RWPE1 (cell line): ENCODE measurements at regions not wholly inside any gene's neighbourhood (a gene's known extent, or its start where the extent isn't known, plus 50 kb on each side); places are given as distances from the start of the nearest gene placed in this dataset.
"Not testable (repeated sequence)": the region's sequence is repeated elsewhere in the genome, so short reads cannot be mapped to it uniquely, and the experiment has no call there.

Source experiments
- CTCF ChIA-PET: fragments of 350-600 bp; sonication (Branson Sonifier 250); formaldehyde crosslinking; extraction: SDS; loops from one replicate; lab custom pipeline; 2021; lab: Yijun Ruan, JAX
- POLR2A ChIA-PET: fragments of 400-600 bp; formaldehyde crosslinking; extraction: SDS; loops from one replicate; lab custom pipeline; 2020; ENCODE audit warnings: antibody characterized with exemption; ENCODE audit not compliant: low non-redundant PET; lab: Yijun Ruan, JAX
- DNase-seq: peaks from one replicate; pipeline ENCODE4 v3.0.0; 2012; ENCODE audit warnings: low spot score
- H3K27ac ChIP-seq: fragments of 450-650 bp; 2 replicates; pipeline ENCODE4 v1.5.1; 2017
- CTCF ChIP-seq: fragments of 450-650 bp; conservative IDR thresholded peaks from 2 replicates; pipeline ENCODE4 v1.5.1; 2017; ENCODE audit warnings: low read depth, mild to moderate bottlenecking

GRCh38 chr2:7646661-7647060, 729.4 kb downstream of the RNF144A start:
- ChIA-PET CTCF (interaction anchor here (0.6 kb wide), 2 partner anchors 75 to 389 kb away, joined by 3 read pairs; no protein-coding TSS in a partner anchor), POLR2A (no interaction called here)

GRCh38 chr2:7648221-7648795, 731.1 kb downstream of the RNF144A start:
- H3K27ac ChIP-seq: no peak overlapping the region
- no peak for DNase-seq
- ChIA-PET CTCF (no interaction called here), POLR2A (no interaction called here)
- TF ChIP-seq CTCF: no peak

More at GRCh38 chr2:7646661-7647060, 729.4 kb downstream of the RNF144A start:
- no peak overlapping the region for H3K27ac ChIP-seq
- no peak for DNase-seq
- no peak for TF ChIP-seq CTCF

GRCh38 chr2:7649461-7650228, 732.4 kb downstream of the RNF144A start:
- no peak for DNase-seq
- no peak overlapping the region for H3K27ac ChIP-seq
- ChIA-PET CTCF (no interaction called here), POLR2A (no interaction called here)
- TF ChIP-seq CTCF: no peak

GRCh38 chr2:7653617-7654016, 736.4 kb downstream of the RNF144A start:
- ChIA-PET POLR2A (no interaction called here), CTCF (no interaction called here)
- no peak for DNase-seq
- H3K27ac ChIP-seq: no peak overlapping the region
- TF ChIP-seq CTCF: no peak

- no peak for TF ChIP-seq CTCF
- ChIA-PET POLR2A (no interaction called here), CTCF (no interaction called here)
- H3K27ac ChIP-seq: no peak overlapping the region
- DNase-seq: no peak
Observed at GRCh38 chr2:7655629-7656028, 738.4 kb downstream of the RNF144A start.

- CTCF ChIA-PET, POLR2A ChIA-PET, DNase-seq, H3K27ac ChIP-seq: not testable (repeated sequence)
Observed at GRCh38 chr2:7657526-7657925, 740.3 kb downstream of the RNF144A start.

GRCh38 chr2:7658486-7658885, 741.3 kb downstream of the RNF144A start:
- no peak for DNase-seq
- H3K27ac ChIP-seq: no peak overlapping the region
- ChIA-PET CTCF (no interaction called here), POLR2A (no interaction called here)
- no peak for TF ChIP-seq CTCF
